ENCODE measurements at regions not wholly inside any gene's neighbourhood (a gene's known extent, or its start where the extent isn't known, plus 50 kb on each side); places are given as distances from the start of the nearest gene placed in this dataset.
A peak's percentile ranks its signal among the peaks of the same experiment; 100 is the strongest.

DNA sequence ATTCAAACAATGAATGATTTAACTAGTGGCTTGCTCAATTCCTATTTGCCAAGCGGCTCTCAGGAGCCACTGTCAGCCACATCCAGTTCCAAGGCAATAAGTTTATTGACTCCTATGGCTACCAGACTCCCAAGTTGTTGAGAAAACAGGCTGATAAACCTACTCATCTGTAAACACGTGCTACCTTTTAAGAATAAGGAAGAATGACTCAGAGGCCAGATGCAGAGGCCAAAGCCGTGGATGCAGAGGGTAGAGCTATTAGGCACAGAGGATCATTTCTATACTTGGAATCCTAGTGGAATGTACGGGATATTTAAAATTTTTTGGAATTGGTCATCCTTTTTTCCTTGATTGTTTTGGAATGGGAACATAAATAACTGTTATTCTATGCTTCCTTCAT is 1921.1 kb downstream of the OLFM4 start:
- Histone ChIP-seq H2AFZ (ENCODE audit: low read length) (no peak overlapping the region), H4K8ac (ENCODE audit: extremely low read depth, insufficient read depth, low read length) (no peak overlapping the region), H2BK5ac (ENCODE audit: low read depth, low read length) (peak overlapping the region; percentile 29; the same call in 1 of the 2 replicates), H3K4ac (replicated peaks; ENCODE audit: insufficient read length, low read depth, low read length) (no peak overlapping the region), H3K4me2 (ENCODE audit: insufficient read depth in 1 of 2, low read depth in 2 of 2, low read length in 2 of 2) (no peak overlapping the region), H3K23me2 (ENCODE audit: low read depth, low read length) (no peaks in the 10 kb centered on the region), H3K36me3 (ENCODE audit: control insufficient read depth in 2 of 4, insufficient read depth in 4 of 4, low read length in 3 of 4) (peaks cover 0 to 2% (median 0%) of the 10 kb centered on the region in 4 experiments; a peak in 2 of 8 replicates), H3K56ac (replicated peaks; ENCODE audit: insufficient read length, low read depth, low read length) (no peak overlapping the region), H3K23ac (ENCODE audit: insufficient read length) (no peak overlapping the region), H4K20me1 (replicated peaks in 1 of 2; ENCODE audit: control insufficient read depth in 1 of 2, insufficient read depth in 2 of 2, low read length in 2 of 2) (no peaks in the 10 kb centered on the region), H3K9ac (replicated peaks in 1 of 4; ENCODE audit: extremely low read depth in 1 of 4, low read depth in 3 of 4, low read length in 3 of 4) (no peak overlapping the region), H3K79me2 (ENCODE audit: control insufficient read depth in 1 of 2, insufficient read depth in 2 of 2, low read length in 2 of 2) (no peaks in the 10 kb centered on the region), H2BK20ac (ENCODE audit: low read length) (no peak overlapping the region), H3K9me3 (ENCODE audit: insufficient read depth in 2 of 2, low read depth in 1 of 2, low read length in 1 of 2) (no peaks in the 10 kb centered on the region), H3K27ac (ENCODE audit: low read depth, low read length) (no peak overlapping the region), H3K14ac (ENCODE audit: insufficient read length) (no peak overlapping the region), H3K4me3 (ENCODE audit: extremely low read depth in 1 of 4, insufficient read depth in 2 of 4, low read depth in 3 of 4, low read length in 4 of 4) (no peak overlapping the region), H3K79me1 (ENCODE audit: low read depth, low read length) (no peaks in the 10 kb centered on the region), H2AK5ac (ENCODE audit: low read depth, low read length) (no peak overlapping the region), H3K4me1 (replicated peaks in 1 of 4; ENCODE audit: control insufficient read depth in 3 of 4, insufficient read depth in 4 of 4, low read length in 3 of 4) (peaks cover 0 to 17% (median under 1%) of the 10 kb centered on the region in 4 experiments; a peak in 1 of 7 replicates), H3K27me3 (replicated peaks in 1 of 4; ENCODE audit: control insufficient read depth in 3 of 4, extremely low read depth in 1 of 4, insufficient read depth in 3 of 4, low read length in 3 of 4) (no peaks in the 10 kb centered on the region; a peak in 1 of 7 replicates), H3K18ac (ENCODE audit: extremely low read depth, low read length) (no peak overlapping the region), H2BK12ac (ENCODE audit: low read depth, low read length) (no peak overlapping the region), H2BK120ac (replicated peaks; ENCODE audit: low read depth, low read length) (no peak overlapping the region), H4K91ac (replicated peaks; ENCODE audit: insufficient read length, low read length) (no peak overlapping the region), H2BK15ac (ENCODE audit: low read length) (no peak overlapping the region), H4K5ac (ENCODE audit: insufficient read length, low read depth, low read length) (no peak overlapping the region)
- 78% methylated on average over 4 of the region's 4 CpGs; no CpG with 5 or more reads in 1 of the 2 experiments for WGBS, 2 experiments (ENCODE audit: extremely low coverage in 1 of 2, insufficient coverage in 1 of 2, insufficient read length in 1 of 2, insufficient replicate concordance in 2 of 2, low coverage in 1 of 2, low lambda C conversion rate in 2 of 2, missing lambda C conversion rate in 1 of 2)
- ChIA-PET POLR2A (ENCODE audit: partially characterized antibody) (no interaction called here), CTCF (ENCODE audit: partially characterized antibody) (interaction anchor here (0.9 to 1.9 kb wide), 5 partner anchors 9 to 296 kb away, joined by 3 to 7 read pairs (median 3); no protein-coding TSS in a partner anchor)
- DNase-seq (ENCODE audit: low read depth in 1 of 2, low spot score in 2 of 2), result no peak
- TF ChIP-seq SRF (IDR thresholded peaks at IDR 0.05; ENCODE audit: low read depth, low read length) (no peak), RAD21 (IDR thresholded peaks at IDR 0.05 in 1 of 2, conservative IDR thresholded peaks at IDR 0.05 in 1 of 2; ENCODE audit: low read depth in 2 of 2, low read length in 2 of 2) (no peak), TAF1 (IDR thresholded peaks at IDR 0.05; ENCODE audit: low read depth, low read length) (no peak), JUN (IDR thresholded peaks at IDR 0.05; ENCODE audit: low read depth, low read length) (no peak), SIX5 (IDR thresholded peaks at IDR 0.05; ENCODE audit: low read depth, low read length) (no peak), CBX8 (IDR thresholded peaks at IDR 0.05; ENCODE audit: borderline replicate concordance, low read depth, low read length) (no peak), SIRT6 (IDR thresholded peaks at IDR 0.05; ENCODE audit: low read length) (no peak), ZNF274 (IDR thresholded peaks at IDR 0.05; ENCODE audit: borderline replicate concordance, extremely low read depth, low read length) (no peak), PHF8 (conservative IDR thresholded peaks at IDR 0.05; ENCODE audit: low read depth, low read length) (no peak), SAP30 (IDR thresholded peaks at IDR 0.05; ENCODE audit: insufficient read depth, insufficient replicate concordance, low read length) (no peak), KDM1A (IDR thresholded peaks at IDR 0.05; ENCODE audit: borderline replicate concordance, low read length) (no peak)
- no peak for FAIRE-seq

All from H1 (cell line).